ENCODE measurements at regions not wholly inside any gene's neighbourhood (a gene's known extent, or its start where the extent isn't known, plus 50 kb on each side); places are given as distances from the start of the nearest gene placed in this dataset.
"Not testable (repeated sequence)": the region's sequence is repeated elsewhere in the genome, so short reads cannot be mapped to it uniquely, and the experiment has no call there.

- DNase-seq (ENCODE audit: extremely low spot score, insufficient read length, low read depth) (no peak), FAIRE-seq (no peak)
These were observed 1674.3 kb upstream of the AGA start for GRCh38 chr4:179116581-179116980.

- DNase-seq (ENCODE audit: extremely low spot score, insufficient read length, low read depth) = no peak
- FAIRE-seq = no peak
These were observed 1680.8 kb upstream of the AGA start for GRCh38 chr4:179123084-179123483.

- no peak for FAIRE-seq
These were observed 1682.2 kb upstream of the AGA start for GRCh38 chr4:179124419-179124818.

GRCh38 chr4:179124957-179125356 lies 1682.7 kb upstream of the AGA start:
- no peak for FAIRE-seq
- DNase-seq (ENCODE audit: extremely low spot score, insufficient read length, low read depth) = no peak

More at GRCh38 chr4:179124419-179124818, 1682.2 kb upstream of the AGA start:
- no peak for DNase-seq (ENCODE audit: extremely low spot score, insufficient read length, low read depth)

- FAIRE-seq (no peak), DNase-seq (ENCODE audit: extremely low spot score, insufficient read length, low read depth) (no peak)
These were observed 1683.6 kb upstream of the AGA start for GRCh38 chr4:179125870-179126269.

- FAIRE-seq = no peak
- DNase-seq (ENCODE audit: extremely low spot score, insufficient read length, low read depth) = no peak
These were observed 1686.1 kb upstream of the AGA start for GRCh38 chr4:179128299-179128698.

- no peak for DNase-seq (ENCODE audit: extremely low spot score, insufficient read length, low read depth)
- no peak for FAIRE-seq
These were observed 1688.0 kb upstream of the AGA start for GRCh38 chr4:179130122-179130714.

- no peak for DNase-seq (ENCODE audit: extremely low spot score, insufficient read length, low read depth)
- FAIRE-seq = no peak
These were observed 1703.7 kb upstream of the AGA start for GRCh38 chr4:179145746-179146525.

- FAIRE-seq (no peak), DNase-seq (ENCODE audit: extremely low spot score, insufficient read length, low read depth) (no peak)
These were observed 1709.5 kb upstream of the AGA start for GRCh38 chr4:179151770-179152169.

GRCh38 chr4:179163147-179163546 lies 1720.9 kb upstream of the AGA start:
- FAIRE-seq = no peak

GRCh38 chr4:179164267-179164999 lies 1722.2 kb upstream of the AGA start:
- DNase-seq (ENCODE audit: extremely low spot score, insufficient read length, low read depth) (no peak), FAIRE-seq (no peak)

More at GRCh38 chr4:179163147-179163546, 1720.9 kb upstream of the AGA start:
- DNase-seq (ENCODE audit: extremely low spot score, insufficient read length, low read depth) = no peak

GRCh38 chr4:179165000-179165738 lies 1722.9 kb upstream of the AGA start:
- DNase-seq (ENCODE audit: extremely low spot score, insufficient read length, low read depth) (no peak), FAIRE-seq (no peak)

- FAIRE-seq (no peak), DNase-seq (ENCODE audit: extremely low spot score, insufficient read length, low read depth) (no peak)
These were observed 1723.6 kb upstream of the AGA start for GRCh38 chr4:179165862-179166261.

GRCh38 chr4:179170308-179170707 lies 1728.1 kb upstream of the AGA start:
- not testable (repeated sequence) for DNase-seq (ENCODE audit: extremely low spot score, insufficient read length, low read depth); FAIRE-seq

- DNase-seq (ENCODE audit: extremely low spot score, insufficient read length, low read depth) = no peak
- FAIRE-seq = no peak
These were observed 1740.5 kb upstream of the AGA start for GRCh38 chr4:179182741-179183140.

GRCh38 chr4:179195887-179196286 lies 1753.7 kb upstream of the AGA start:
- FAIRE-seq = no peak
- DNase-seq (ENCODE audit: extremely low spot score, insufficient read length, low read depth) = no peak

- DNase-seq (ENCODE audit: extremely low spot score, insufficient read length, low read depth) = no peak
- FAIRE-seq = no peak
These were observed 1754.3 kb upstream of the AGA start for GRCh38 chr4:179196511-179196910.

- DNase-seq (ENCODE audit: extremely low spot score, insufficient read length, low read depth) = no peak
- FAIRE-seq = no peak
These were observed 1758.4 kb upstream of the AGA start for GRCh38 chr4:179200681-179201080.

GRCh38 chr4:179225594-179225993 lies 1783.4 kb upstream of the AGA start:
- FAIRE-seq (no peak), DNase-seq (ENCODE audit: extremely low spot score, insufficient read length, low read depth) (no peak)

- DNase-seq (ENCODE audit: extremely low spot score, insufficient read length, low read depth) (no peak), FAIRE-seq (no peak)
These were observed 1806.6 kb upstream of the AGA start for GRCh38 chr4:179248821-179249220.
